ENCODE measurements at regions not wholly inside any gene's neighbourhood (a gene's known extent, or its start where the extent isn't known, plus 50 kb on each side); places are given as distances from the start of the nearest gene placed in this dataset.

GRCh38 chr2:5352286-5352685 is 339.9 kb upstream of the SOX11 start (continued):
- no peak for TF ChIP-seq ZNF740 (CRISPR knock-in tag; IDR thresholded peaks at IDR 0.05)
- TF ChIP-seq ZEB1 (IDR thresholded peaks at IDR 0.05; ENCODE audit: insufficient replicate concordance, low read depth), result no peak
- no peak for TF ChIP-seq RELA (CRISPR knock-in tag; IDR thresholded peaks at IDR 0.05)
- TF ChIP-seq ARNTL (CRISPR knock-in tag; IDR thresholded peaks at IDR 0.05), result no peak

GRCh38 chr2:5353565-5353964 is 338.6 kb upstream of the SOX11 start:
- no peak for TF ChIP-seq RARA (CRISPR knock-in tag; IDR thresholded peaks at IDR 0.05)
- TF ChIP-seq DBP (CRISPR knock-in tag; IDR thresholded peaks at IDR 0.05; ENCODE audit: not compliant biosample characterization), result no peak
- TF ChIP-seq ZNF558 (CRISPR knock-in tag; IDR thresholded peaks at IDR 0.05; ENCODE audit: borderline replicate concordance), result no peak
- no peak for TF ChIP-seq HNF1A (IDR thresholded peaks at IDR 0.05; ENCODE audit: low read depth)
- no peak for TF ChIP-seq HNF1A (CRISPR knock-in tag; IDR thresholded peaks at IDR 0.05; ENCODE audit: borderline replicate concordance)
- no peak for TF ChIP-seq TCF7 (IDR thresholded peaks at IDR 0.05; ENCODE audit: low read depth)
- no peak for TF ChIP-seq ZNF563 (CRISPR knock-in tag; IDR thresholded peaks at IDR 0.05)
- TF ChIP-seq KMT2B (CRISPR knock-in tag; IDR thresholded peaks at IDR 0.05), result no peak
- TF ChIP-seq ZNF839 (CRISPR knock-in tag; IDR thresholded peaks at IDR 0.05; ENCODE audit: borderline replicate concordance), result no peak
- no peak for TF ChIP-seq AGO1 (IDR thresholded peaks at IDR 0.05; ENCODE audit: low read depth, low read length, poor library complexity, severe bottlenecking)
- no peak for TF ChIP-seq KLF13 (CRISPR knock-in tag; IDR thresholded peaks at IDR 0.05)
- Histone ChIP-seq H3K9me3 (ENCODE audit: low read length) (peaks cover 14% of the 10 kb centered on the region), H2AFZ (ENCODE audit: low read length) (no peak overlapping the region), H3K4me3 (replicated peaks in 1 of 3; ENCODE audit: insufficient read depth in 1 of 3, low read depth in 2 of 3, low read length in 3 of 3) (no peak overlapping the region), H3K4me1 (ENCODE audit: insufficient read depth, low read length) (no peaks in the 10 kb centered on the region), H4K20me1 (ENCODE audit: insufficient read depth, low read length) (no peaks in the 10 kb centered on the region), H3K4me2 (ENCODE audit: low read depth, low read length) (no peak overlapping the region), H3K79me2 (ENCODE audit: insufficient read depth, low read length) (no peaks in the 10 kb centered on the region), H3K27ac (ENCODE audit: extremely low read length, insufficient read depth, low read length) (no peak overlapping the region), H3K36me3 (replicated peaks in 1 of 2; ENCODE audit: control insufficient read depth in 1 of 2, insufficient read depth in 2 of 2, low read length in 2 of 2) (no peaks in the 10 kb centered on the region), H3K9ac (ENCODE audit: insufficient read depth, low read depth, low read length) (no peak overlapping the region), H3K27me3 (ENCODE audit: control insufficient read depth in 1 of 2, insufficient read depth in 2 of 2, low read length in 2 of 2) (no peaks in the 10 kb centered on the region; a peak in 1 of 5 replicates)
- FAIRE-seq (no peak), DNase-seq (ENCODE audit: low spot score) (no peak), ATAC-seq (no peak)
- no TSS peak for BruUV-seq (replicated peaks)
- in situ Hi-C loops (cut with HindIII; ENCODE audit: extremely low pct_ligation_motif_present, low pct_unique_long_range_greater_than_20kb), result no loop called here
- ChIA-PET POLR2A (no interaction called here), CTCF (ENCODE audit: low intra/inter-chr PET ratio, low total read pairs) (no interaction called here)
- 10% methylated on average over 1 of the region's 1 CpG for WGBS (ENCODE audit: low lambda C conversion rate)
- intact Hi-C loops (cut with micrococcal nuclease; ENCODE audit: unreplicated experiment), result no loop called here
